ENCODE measurements at regions not wholly inside any gene's neighbourhood (a gene's known extent, or its start where the extent isn't known, plus 50 kb on each side); places are given as distances from the start of the nearest gene placed in this dataset.

GRCh38 chr20:55805138-55805537 is 200.2 kb downstream of the CBLN4 start:
- intact Hi-C loops (cut with DNase I), result no loop called here
- no peaks in the 10 kb centered on the region for H3K9me3 ChIP-seq (replicated peaks in 1 of 3)
- H3K4me1 ChIP-seq (replicated peaks in 1 of 2), result no peaks in the 10 kb centered on the region
- 42 to 53% (median 52%) methylated on average over 2 of the region's 2 CpGs for WGBS, 4 donors
- no peak for DNase-seq
- H3K4me3 ChIP-seq, result no peak overlapping the region
- no peak for TF ChIP-seq CTCF (IDR thresholded peaks at IDR 0.05)
- TF ChIP-seq POLR2A (IDR thresholded peaks at IDR 0.05), result no peak
- H3K27ac ChIP-seq, result no peak overlapping the region
- H3K27me3 ChIP-seq, result no peaks in the 10 kb centered on the region
- no peaks in the 10 kb centered on the region for H3K36me3 ChIP-seq (replicated peaks in 1 of 2)

GRCh38 chr20:55800552-55801245 is 204.6 kb downstream of the CBLN4 start:
- H3K36me3 ChIP-seq (replicated peaks in 1 of 2), result no peaks in the 10 kb centered on the region
- intact Hi-C loops (cut with DNase I), result no loop called here
- TF ChIP-seq POLR2A (IDR thresholded peaks at IDR 0.05), result no peak
- no peak for TF ChIP-seq CTCF (IDR thresholded peaks at IDR 0.05)
- no peak for DNase-seq
- no peaks in the 10 kb centered on the region for H3K27me3 ChIP-seq
- 59 to 80% (median 76%) methylated on average over 3 of the region's 3 CpGs for WGBS, 4 donors
- no peak overlapping the region for H3K27ac ChIP-seq
- H3K4me1 ChIP-seq (replicated peaks in 1 of 2), result no peaks in the 10 kb centered on the region
- no peak overlapping the region for H3K4me3 ChIP-seq
- no peaks in the 10 kb centered on the region for H3K9me3 ChIP-seq (replicated peaks in 1 of 3)

GRCh38 chr20:55793986-55794385 is 211.3 kb downstream of the CBLN4 start:
- H3K27me3 ChIP-seq, result no peaks in the 10 kb centered on the region
- intact Hi-C loops (cut with DNase I), result no loop called here
- H3K4me3 ChIP-seq, result no peak overlapping the region
- DNase-seq, result no peak
- no peak overlapping the region for H3K27ac ChIP-seq
- H3K36me3 ChIP-seq (replicated peaks in 1 of 2), result no peaks in the 10 kb centered on the region
- WGBS, 4 donors, result 70 to 84% (median 83%) methylated on average over 3 of the region's 3 CpGs
- no peaks in the 10 kb centered on the region for H3K9me3 ChIP-seq (replicated peaks in 1 of 3)
- no peaks in the 10 kb centered on the region for H3K4me1 ChIP-seq (replicated peaks in 1 of 2)
- TF ChIP-seq CTCF (IDR thresholded peaks at IDR 0.05), result no peak
- no peak for TF ChIP-seq POLR2A (IDR thresholded peaks at IDR 0.05)

- Histone ChIP-seq H3K27ac (no peak overlapping the region), H3K36me3 (replicated peaks in 1 of 2) (no peaks in the 10 kb centered on the region), H3K4me1 (replicated peaks in 1 of 2) (no peaks in the 10 kb centered on the region), H3K4me3 (no peak overlapping the region), H3K27me3 (no peaks in the 10 kb centered on the region), H3K9me3 (replicated peaks in 1 of 3) (no peaks in the 10 kb centered on the region)
- no peak for TF ChIP-seq POLR2A (IDR thresholded peaks at IDR 0.05)
- intact Hi-C loops (cut with DNase I), result no loop called here
- no peak for DNase-seq
Observed at GRCh38 chr20:55792049-55792448, 213.3 kb downstream of the CBLN4 start.

GRCh38 chr20:55790178-55790577 is 215.1 kb downstream of the CBLN4 start:
- DNase-seq, result no peak
- H3K36me3 ChIP-seq (replicated peaks in 1 of 2), result no peaks in the 10 kb centered on the region
- no peak overlapping the region for H3K27ac ChIP-seq
- H3K4me1 ChIP-seq (replicated peaks in 1 of 2), result no peaks in the 10 kb centered on the region
- H3K27me3 ChIP-seq, result no peaks in the 10 kb centered on the region
- TF ChIP-seq CTCF (IDR thresholded peaks at IDR 0.05) (no peak), POLR2A (IDR thresholded peaks at IDR 0.05) (no peak)
- no peak overlapping the region for H3K4me3 ChIP-seq
- WGBS, 4 donors, result 73 to 86% (median 75%) methylated on average over 6 of the region's 6 CpGs
- intact Hi-C loops (cut with DNase I), result no loop called here
- no peaks in the 10 kb centered on the region for H3K9me3 ChIP-seq (replicated peaks in 1 of 3)
